ENCODE measurements at regions not wholly inside any gene's neighbourhood (a gene's known extent, or its start where the extent isn't known, plus 50 kb on each side); places are given as distances from the start of the nearest gene placed in this dataset.
A peak's percentile ranks its signal among the peaks of the same experiment; 100 is the strongest.

GRCh38 chr14:71203306-71203705 lies 296.0 kb downstream of the PCNX1 start:
- H3K4me3 ChIP-seq (ENCODE audit: low read depth, low read length) = no peak overlapping the region
- no peak for TF ChIP-seq CTCF (conservative IDR thresholded peaks at IDR 0.05; ENCODE audit: low read depth, low read length)
- no peak for DNase-seq (ENCODE audit: low read depth)

- H3K4me3 ChIP-seq (ENCODE audit: low read depth, low read length) = no peak overlapping the region
- TF ChIP-seq CTCF (conservative IDR thresholded peaks at IDR 0.05; ENCODE audit: low read depth, low read length) = no peak
- DNase-seq (ENCODE audit: low read depth) = no peak
These were observed 297.0 kb downstream of the PCNX1 start for GRCh38 chr14:71204231-71204630.

GRCh38 chr14:71204768-71205167 lies 297.5 kb downstream of the PCNX1 start:
- H3K4me3 ChIP-seq (ENCODE audit: low read depth, low read length) = no peak overlapping the region
- no peak for TF ChIP-seq CTCF (conservative IDR thresholded peaks at IDR 0.05; ENCODE audit: low read depth, low read length)
- DNase-seq (ENCODE audit: low read depth) = no peak

GRCh38 chr14:71206123-71206522 lies 298.9 kb downstream of the PCNX1 start:
- TF ChIP-seq CTCF (conservative IDR thresholded peaks at IDR 0.05; ENCODE audit: low read depth, low read length) = no peak
- H3K4me3 ChIP-seq (ENCODE audit: low read depth, low read length) = no peak overlapping the region
- DNase-seq (ENCODE audit: low read depth) = no peak

- no peak overlapping the region for H3K4me3 ChIP-seq (ENCODE audit: low read depth, low read length)
- TF ChIP-seq CTCF (conservative IDR thresholded peaks at IDR 0.05; ENCODE audit: low read depth, low read length) = no peak
- peak; percentile 80 for DNase-seq (ENCODE audit: low read depth)
These were observed 299.6 kb downstream of the PCNX1 start for GRCh38 chr14:71206766-71207371.

GRCh38 chr14:71208702-71209357 lies 301.6 kb downstream of the PCNX1 start:
- peak; percentile 9 for TF ChIP-seq CTCF (conservative IDR thresholded peaks at IDR 0.05; ENCODE audit: low read depth, low read length)
- DNase-seq (ENCODE audit: low read depth) = no peak
- no peak overlapping the region for H3K4me3 ChIP-seq (ENCODE audit: low read depth, low read length)

- DNase-seq (ENCODE audit: low read depth) = no peak
- no peak for TF ChIP-seq CTCF (conservative IDR thresholded peaks at IDR 0.05; ENCODE audit: low read depth, low read length)
- no peak overlapping the region for H3K4me3 ChIP-seq (ENCODE audit: low read depth, low read length)
These were observed 302.6 kb downstream of the PCNX1 start for GRCh38 chr14:71209888-71210287.

All from choroid plexus epithelial cell (primary cell).